GM19372 (cell line): ENCODE measurements at regions not wholly inside any gene's neighbourhood (a gene's known extent, or its start where the extent isn't known, plus 50 kb on each side); places are given as distances from the start of the nearest gene placed in this dataset.
"Not testable (repeated sequence)": the region's sequence is repeated elsewhere in the genome, so short reads cannot be mapped to it uniquely, and the experiment has no call there.

Experiments
- ATAC-seq: cut with Tn5 transposase; IDR thresholded peaks from one replicate; pipeline ENCODE4 v1.9.1; 2021; ENCODE audit warnings: mild to moderate bottlenecking, low read depth, moderate library complexity; ENCODE audit not compliant: unreplicated experiment

DNA sequence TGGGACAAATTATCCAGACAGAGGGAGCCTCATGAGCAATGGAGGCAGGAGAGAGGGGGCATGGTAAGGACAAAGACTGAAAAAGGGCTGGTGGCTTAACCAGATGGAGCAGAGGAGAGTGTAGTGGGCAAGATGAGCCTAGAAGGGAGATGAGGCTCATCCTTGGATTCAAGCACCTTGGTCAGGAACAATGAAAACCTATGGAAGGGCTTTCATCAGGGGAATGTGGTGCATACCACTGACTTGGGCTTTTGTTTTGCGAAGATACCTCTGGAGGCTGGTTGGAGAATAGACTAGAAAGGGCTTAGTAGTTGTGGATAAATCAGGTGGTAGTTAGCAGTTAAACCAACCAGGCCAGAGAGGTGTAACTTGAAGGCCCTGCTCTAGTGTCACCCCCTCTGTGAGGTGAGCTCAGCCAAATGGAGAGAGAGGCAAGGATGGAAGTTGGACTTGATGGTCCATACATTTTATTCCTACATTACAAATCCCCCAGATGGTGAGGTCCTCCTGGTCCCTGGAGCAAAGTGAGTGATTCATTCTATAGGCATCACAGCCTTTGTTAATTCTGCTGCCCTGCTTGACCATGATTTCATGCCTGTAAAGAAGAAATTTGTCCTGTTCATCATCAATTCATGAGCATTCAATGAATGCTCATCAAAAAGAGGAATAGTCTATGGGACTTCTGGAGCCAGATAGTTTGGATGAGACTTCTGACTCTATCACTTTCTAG is 264.8 kb upstream of the IGFBP7 start:
- ATAC-seq: no peak

- ATAC-seq: no peak
Measured at GRCh38 chr4:57373991-57374390, 263.8 kb upstream of the IGFBP7 start.

DNA sequence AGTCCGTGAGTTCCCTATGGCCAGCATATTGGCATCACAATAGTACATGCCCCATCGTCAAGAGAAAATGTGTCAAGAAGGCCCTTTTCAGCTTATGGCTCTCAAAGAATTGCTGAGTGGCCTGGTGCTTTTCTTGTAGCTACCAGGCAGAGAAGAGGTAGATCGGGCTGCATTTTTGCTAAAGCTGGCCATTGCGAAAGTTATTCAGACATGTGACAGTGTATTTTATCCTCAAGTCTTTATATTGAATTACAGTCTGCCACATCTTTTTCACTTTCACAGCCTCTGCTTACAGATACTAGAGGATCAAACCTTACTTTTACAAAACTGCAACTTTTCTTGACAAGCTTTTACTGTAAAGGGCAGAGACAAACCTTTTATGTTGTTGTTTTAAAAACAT is 261.5 kb upstream of the IGFBP7 start:
- ATAC-seq: no peak

DNA sequence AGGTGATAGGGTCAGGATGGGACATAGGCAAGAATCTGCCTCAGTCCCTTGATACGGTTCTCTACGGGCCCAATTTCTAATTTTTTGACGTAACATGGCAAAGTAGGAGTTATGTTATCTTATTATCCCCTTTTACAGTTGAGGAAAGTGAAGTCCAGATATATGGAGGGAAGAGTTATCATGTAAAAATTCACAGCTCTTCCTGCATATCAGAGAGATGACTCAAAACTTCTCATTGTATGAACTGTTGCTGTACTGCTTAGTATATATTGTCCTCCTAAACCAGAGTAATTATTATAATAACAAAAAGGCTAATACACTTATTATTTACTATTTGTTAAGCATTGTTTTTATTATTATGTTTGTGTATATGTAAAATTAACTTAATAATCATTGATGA is 260.5 kb upstream of the IGFBP7 start:
- ATAC-seq: no peak

DNA sequence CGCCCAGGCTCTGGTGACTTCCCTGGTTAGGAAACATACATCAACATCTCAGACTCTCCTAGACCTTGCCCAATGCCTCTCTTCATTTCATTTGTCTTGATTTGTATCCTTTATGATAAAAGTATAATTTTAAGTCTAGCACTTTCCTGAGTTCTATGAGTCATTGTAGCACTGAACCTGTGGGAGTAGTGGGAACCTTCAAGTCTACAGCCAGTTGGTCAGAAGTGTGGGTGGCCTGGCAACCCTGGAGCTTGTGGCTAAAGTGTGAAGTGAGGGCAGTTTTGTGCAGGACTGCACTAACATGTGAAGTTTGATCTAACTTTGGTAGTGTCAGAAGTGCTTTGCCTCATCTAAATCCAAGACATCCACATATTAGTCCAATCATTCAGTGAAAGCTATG is 259.3 kb upstream of the IGFBP7 start:
- no peak for ATAC-seq

GRCh38 chr4:57364255-57364654 is 254.1 kb upstream of the IGFBP7 start:
- no peak for ATAC-seq

- ATAC-seq: no peak
Measured at GRCh38 chr4:57363346-57363745, 253.2 kb upstream of the IGFBP7 start.

DNA sequence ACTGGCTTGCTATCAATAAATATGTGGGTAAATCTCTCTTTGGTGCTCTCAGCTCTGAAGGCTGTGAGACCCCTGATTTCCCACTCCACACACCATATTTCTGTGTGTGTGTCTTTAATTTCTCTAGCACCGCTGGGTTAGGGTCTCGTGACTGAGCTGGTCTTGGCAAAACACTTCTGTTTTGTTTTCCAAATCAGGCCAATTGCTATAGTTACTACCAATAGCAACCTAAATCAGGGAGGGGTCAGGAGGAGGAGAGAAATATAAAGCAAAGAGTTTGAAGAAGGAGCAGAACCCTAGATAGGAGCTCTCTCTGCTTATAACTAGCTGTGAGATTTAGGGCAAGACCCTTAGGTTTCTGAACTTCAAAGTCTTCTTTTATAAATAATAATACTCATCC is 250.5 kb upstream of the IGFBP7 start:
- ATAC-seq: no peak

- no peak for ATAC-seq
Measured at GRCh38 chr4:57355101-57355665, 245.0 kb upstream of the IGFBP7 start.

DNA sequence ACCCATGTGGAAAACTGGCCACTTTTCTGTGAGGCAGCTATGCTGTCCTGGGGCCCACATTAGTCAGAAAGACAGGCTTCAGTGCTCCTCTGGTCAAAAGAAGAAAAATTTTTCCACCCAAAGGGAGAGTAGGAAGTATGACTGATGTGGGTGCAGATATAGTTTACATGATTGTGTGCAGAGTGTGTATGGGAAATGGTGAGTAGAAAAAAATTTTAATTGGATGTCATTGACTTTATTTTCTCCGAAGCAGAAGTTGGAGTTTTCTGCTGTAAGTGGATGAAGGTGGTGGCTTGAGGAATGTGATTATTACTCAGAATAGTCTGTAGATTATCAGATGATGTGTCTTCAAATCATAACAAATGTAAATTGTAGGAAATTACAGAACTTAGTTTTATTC is 241.5 kb upstream of the IGFBP7 start:
- no peak for ATAC-seq

DNA sequence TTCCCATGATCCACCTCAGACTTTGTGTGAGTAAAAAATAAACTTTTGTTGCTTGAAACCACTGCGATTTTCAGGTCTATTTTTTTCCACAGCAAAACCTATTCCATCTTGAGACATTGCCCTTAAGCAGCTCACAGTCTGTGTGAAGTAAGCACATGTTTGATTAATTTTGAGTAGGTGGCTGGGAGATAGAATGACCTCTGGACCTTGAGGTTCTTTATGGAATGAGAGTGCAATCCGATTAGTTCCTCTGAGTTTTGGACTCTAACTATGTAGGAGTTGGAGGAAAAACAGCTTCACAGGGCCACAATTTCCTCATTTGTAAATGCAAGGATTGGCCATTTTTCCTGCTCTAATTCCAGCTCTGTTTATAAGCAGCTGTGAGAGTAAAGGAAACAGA is 234.1 kb upstream of the IGFBP7 start:
- no peak for ATAC-seq

GRCh38 chr4:57342411-57342810 is 232.2 kb upstream of the IGFBP7 start:
- ATAC-seq: no peak

GRCh38 chr4:57338861-57339260 is 228.7 kb upstream of the IGFBP7 start:
- not testable (repeated sequence) for ATAC-seq

GRCh38 chr4:57333684-57334083 is 223.5 kb upstream of the IGFBP7 start:
- no peak for ATAC-seq

DNA sequence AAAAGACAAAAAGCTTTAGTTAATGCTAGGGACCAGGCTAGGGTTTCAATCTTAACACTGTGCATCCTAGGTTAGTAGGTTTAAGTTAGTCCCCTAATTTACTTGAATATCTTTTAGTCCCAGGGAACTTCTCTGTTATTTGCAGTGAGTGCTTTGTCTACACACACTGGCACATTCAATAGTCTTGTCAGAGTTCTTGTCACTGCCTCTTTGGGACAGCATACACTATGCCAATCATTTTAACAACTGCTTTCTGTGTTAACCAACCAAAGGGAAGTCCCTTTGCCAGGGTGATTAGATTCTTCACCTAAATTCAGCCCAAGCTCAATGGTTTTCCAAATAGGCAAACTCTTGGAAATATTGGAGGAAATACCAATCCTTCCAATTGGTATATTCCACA is 221.8 kb upstream of the IGFBP7 start:
- no peak for ATAC-seq

GRCh38 chr4:57329279-57329678 is 219.1 kb upstream of the IGFBP7 start:
- ATAC-seq: no peak

- ATAC-seq: no peak
Measured at GRCh38 chr4:57324673-57325307, 214.6 kb upstream of the IGFBP7 start.

DNA sequence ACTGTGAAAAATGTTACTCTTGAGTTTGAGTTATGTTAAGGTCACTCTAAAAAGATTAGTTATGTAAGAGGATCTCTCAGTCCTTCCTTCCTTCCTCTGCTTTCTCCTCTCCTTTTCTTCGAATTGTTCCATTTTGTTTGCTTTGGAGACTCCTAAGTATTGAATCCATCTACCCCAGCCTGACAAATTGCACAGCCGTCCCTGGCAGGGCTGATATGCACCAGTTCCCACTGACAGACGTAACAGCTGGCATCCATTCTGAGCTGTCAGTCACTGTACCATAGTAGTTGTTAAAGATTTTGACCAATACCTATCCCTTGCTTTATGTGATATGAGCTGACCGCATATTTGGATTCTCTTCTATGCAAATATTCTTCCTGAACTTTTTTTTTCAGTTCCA is 210.7 kb upstream of the IGFBP7 start:
- no peak for ATAC-seq

- ATAC-seq: no peak
Measured at GRCh38 chr4:57320217-57320616, 210.0 kb upstream of the IGFBP7 start.

DNA sequence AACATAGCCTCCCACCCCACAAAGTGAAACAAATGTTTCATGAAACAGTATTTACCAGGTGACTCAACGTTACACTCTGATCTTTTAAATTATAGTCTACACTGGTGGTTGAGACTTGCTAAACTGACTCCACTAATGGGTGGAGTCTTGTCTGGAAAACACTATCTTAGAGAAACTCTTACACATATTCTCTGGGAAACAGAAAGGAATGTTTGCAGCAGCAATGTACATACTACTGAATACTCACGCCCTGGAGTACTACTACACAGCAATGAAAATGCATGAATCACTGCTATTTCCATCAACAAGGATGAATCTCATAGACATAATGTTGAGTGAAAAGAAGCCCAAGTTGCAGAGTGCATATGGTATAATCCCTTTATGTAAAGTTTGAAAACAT is 208.5 kb upstream of the IGFBP7 start:
- ATAC-seq: no peak

- ATAC-seq: no peak
Measured at GRCh38 chr4:57314636-57315035, 204.5 kb upstream of the IGFBP7 start.

GRCh38 chr4:57312296-57312695 is 202.1 kb upstream of the IGFBP7 start:
- no peak for ATAC-seq
